SK-N-SH (cell line): ENCODE measurements at regions not wholly inside any gene's neighbourhood (a gene's known extent, or its start where the extent isn't known, plus 50 kb on each side); places are given as distances from the start of the nearest gene placed in this dataset.

Source experiments
- CHD2 ChIP-seq: fragments of 150-350 bp; IDR thresholded peaks from 2 replicates; pipeline ENCODE4 v1.6.1; 2018; ENCODE audit warnings: low read length; ENCODE audit not compliant: partially characterized antibody
- CTCF ChIP-seq: fragments of 200-600 bp; sonication (generic); IDR thresholded peaks from 2 replicates; pipeline ENCODE4 v1.6.1; 2017; ENCODE audit warnings: antibody characterized with exemption, mild to moderate bottlenecking, moderate library complexity
- FOSL2 ChIP-seq: IDR thresholded peaks from 2 replicates; pipeline ENCODE4 v1.4.0; 2012; ENCODE audit warnings: low read depth, mild to moderate bottlenecking, moderate library complexity, borderline replicate concordance
- FOXJ3 ChIP-seq: sonication (generic); formaldehyde crosslinking; IDR thresholded peaks from 2 replicates; pipeline ENCODE4 v1.5.1; 2020; ENCODE audit warnings: mild to moderate bottlenecking, missing genetic modification reagents
- FOXM1 ChIP-seq: IDR thresholded peaks from 2 replicates; pipeline ENCODE4 v1.4.0; 2012; ENCODE audit warnings: low read depth, mild to moderate bottlenecking
- GABPA ChIP-seq: IDR thresholded peaks from 2 replicates; pipeline ENCODE4 v1.4.0; 2012; ENCODE audit warnings: low read depth, mild to moderate bottlenecking
- GATA2 ChIP-seq: sonication (generic); formaldehyde crosslinking; IDR thresholded peaks from 2 replicates; pipeline ENCODE4 v1.5.0; 2020; ENCODE audit warnings: mild to moderate bottlenecking, missing genetic modification reagents
- JUND ChIP-seq: IDR thresholded peaks from 2 replicates; pipeline ENCODE4 v1.4.0; 2012
- MEF2A ChIP-seq: IDR thresholded peaks from 2 replicates; pipeline ENCODE4 v1.4.0; 2012; ENCODE audit warnings: low read depth, borderline replicate concordance
- MXI1 ChIP-seq: IDR thresholded peaks from 2 replicates; pipeline ENCODE4 v1.6.1; 2012; ENCODE audit warnings: mild to moderate bottlenecking, low read depth, low read length, improper control_type of control experiment
- RCOR1 ChIP-seq: fragments of 150-350 bp; IDR thresholded peaks from 2 replicates; pipeline ENCODE4 v1.6.1; 2017; ENCODE audit warnings: antibody characterized with exemption, low read length
- RFX5 ChIP-seq: IDR thresholded peaks from 2 replicates; pipeline ENCODE4 v1.6.1; 2012; ENCODE audit warnings: mild to moderate bottlenecking, improper control_type of control experiment, low read length
- SIN3A ChIP-seq: IDR thresholded peaks from 2 replicates; pipeline ENCODE4 v1.6.1; 2012; ENCODE audit warnings: low read depth, mild to moderate bottlenecking, low read length, moderate library complexity, borderline replicate concordance
- TAF1 ChIP-seq: IDR thresholded peaks from 2 replicates; pipeline ENCODE4 v1.6.1; 2012; ENCODE audit warnings: low read depth, mild to moderate bottlenecking, low read length, moderate library complexity, borderline replicate concordance
- TEAD4 ChIP-seq: IDR thresholded peaks from 2 replicates; pipeline ENCODE4 v1.4.0; 2012; ENCODE audit warnings: mild to moderate bottlenecking, borderline replicate concordance; ENCODE audit not compliant: insufficient read depth
- USF1 ChIP-seq: IDR thresholded peaks from 2 replicates; pipeline ENCODE4 v1.4.0; 2012; ENCODE audit warnings: low read depth, borderline replicate concordance
- USF2 ChIP-seq: fragments of 150-350 bp; IDR thresholded peaks from 2 replicates; pipeline ENCODE4 v1.6.1; 2017; ENCODE audit warnings: antibody characterized with exemption, low read length, low read depth, borderline replicate concordance
- ZBTB33 ChIP-seq: IDR thresholded peaks from 2 replicates; pipeline ENCODE4 v1.4.0; 2012; ENCODE audit warnings: low read depth, borderline replicate concordance

- TF ChIP-seq FOXM1, result 0 out of 2 replicates have a peak, but pooled peaks have one; percentile 43
- peak; percentile 75; the same call in 1 of the 2 replicates for TF ChIP-seq TEAD4
- TF ChIP-seq RFX5, result no peak
- no peak for TF ChIP-seq USF2
- TF ChIP-seq CHD2, result no peak
- TF ChIP-seq TAF1, result no peak
- TF ChIP-seq FOXJ3 (CRISPR knock-in tag), result no peak
- no peak for TF ChIP-seq CTCF
- peak; percentile 58; the same call in 1 of the 2 replicates for TF ChIP-seq ZBTB33
- no peak for TF ChIP-seq SIN3A
- TF ChIP-seq FOSL2, result peak; percentile 70; the same call in 1 of the 2 replicates
- TF ChIP-seq GATA2 (CRISPR knock-in tag), result no peak
- TF ChIP-seq JUND, result peak; percentile 84
- TF ChIP-seq RCOR1, result no peak
- no peak for TF ChIP-seq USF1
- peak; percentile 40; the same call in 1 of the 2 replicates for TF ChIP-seq MEF2A
- TF ChIP-seq GABPA, result no peak
- no peak for TF ChIP-seq MXI1
- TF ChIP-seq, all 33 proteins: peak for 11
Observed at GRCh38 chr1:189606795-189607476, 870.7 kb downstream of the BRINP3 start (continued).
